ENCODE measurements at regions not wholly inside any gene's neighbourhood (a gene's known extent, or its start where the extent isn't known, plus 50 kb on each side); places are given as distances from the start of the nearest gene placed in this dataset.
A peak's percentile ranks its signal among the peaks of the same experiment; 100 is the strongest.
"Not testable (repeated sequence)": the region's sequence is repeated elsewhere in the genome, so short reads cannot be mapped to it uniquely, and the experiment has no call there.

GRCh38 chr14:101090976-101091375 is 187.5 kb upstream of the RTL1 start:
- H3K27ac ChIP-seq (ENCODE audit: low read depth, low read length): no peak overlapping the region
- H3K4me3 Mint-ChIP-seq (ENCODE audit: unreplicated experiment): no peak overlapping the region
- peak; percentile 17 for FAIRE-seq

GRCh38 chr14:101094916-101095315 is 191.4 kb upstream of the RTL1 start:
- H3K9me3 ChIP-seq (ENCODE audit: insufficient read depth, low read depth, low read length); H3K4me1 ChIP-seq (ENCODE audit: insufficient read depth, low read length); H3K36me3 Mint-ChIP-seq (ENCODE audit: low read depth, unreplicated experiment); H3K4me2 ChIP-seq (ENCODE audit: low read length); H3K9me3 Mint-ChIP-seq (ENCODE audit: unreplicated experiment); H3K27me3 Mint-ChIP-seq (ENCODE audit: low read depth, unreplicated experiment); H4K20me1 ChIP-seq (ENCODE audit: insufficient read depth, low read length); H3K36me3 ChIP-seq (ENCODE audit: insufficient read depth, low read length); FAIRE-seq; H3K4me3 Mint-ChIP-seq (ENCODE audit: unreplicated experiment); H3K27ac ChIP-seq (ENCODE audit: low read depth, low read length); H2AFZ ChIP-seq (ENCODE audit: low read depth, low read length); H3K79me2 ChIP-seq (ENCODE audit: insufficient read depth, low read length); DNase-seq (ENCODE audit: low read depth); H3K9ac ChIP-seq (ENCODE audit: low read length); H3K4me3 ChIP-seq (ENCODE audit: insufficient read depth, low read depth, low read length); H3K27me3 ChIP-seq (ENCODE audit: insufficient read depth, low read length); H3K27ac Mint-ChIP-seq (ENCODE audit: unreplicated experiment): not testable (repeated sequence)
- H3K4me1 Mint-ChIP-seq (ENCODE audit: low read depth, unreplicated experiment): peaks cover 14% of the 10 kb centered on the region

More at GRCh38 chr14:101090976-101091375, 187.5 kb upstream of the RTL1 start:
- Histone ChIP-seq H3K4me3 (ENCODE audit: insufficient read depth, low read depth, low read length) (no peak overlapping the region), H3K27me3 (ENCODE audit: insufficient read depth, low read length) (no peaks in the 10 kb centered on the region), H3K4me1 (ENCODE audit: insufficient read depth, low read length) (no peaks in the 10 kb centered on the region), H4K20me1 (ENCODE audit: insufficient read depth, low read length) (no peaks in the 10 kb centered on the region), H3K9ac (ENCODE audit: low read length) (no peak overlapping the region), H2AFZ (ENCODE audit: low read depth, low read length) (no peak overlapping the region), H3K9me3 (ENCODE audit: insufficient read depth, low read depth, low read length) (no peaks in the 10 kb centered on the region), H3K79me2 (ENCODE audit: insufficient read depth, low read length) (no peaks in the 10 kb centered on the region), H3K4me2 (ENCODE audit: low read length) (peak overlapping the region; percentile 37), H3K36me3 (ENCODE audit: insufficient read depth, low read length) (no peaks in the 10 kb centered on the region)
- Mint-ChIP-seq H3K36me3 (ENCODE audit: low read depth, unreplicated experiment) (no peaks in the 10 kb centered on the region), H3K9me3 (ENCODE audit: unreplicated experiment) (peaks cover 4% of the 10 kb centered on the region), H3K27ac (ENCODE audit: unreplicated experiment) (peak overlapping the region; percentile 38), H3K4me1 (ENCODE audit: low read depth, unreplicated experiment) (peaks cover 6% of the 10 kb centered on the region), H3K27me3 (ENCODE audit: low read depth, unreplicated experiment) (peaks cover 3% of the 10 kb centered on the region)
- TF ChIP-seq EZH2 (IDR thresholded peaks at IDR 0.05; ENCODE audit: insufficient read depth, low read length) (no peak), CTCF (IDR thresholded peaks at IDR 0.05; ENCODE audit: insufficient read depth, low read depth, low read length) (no peak)
- DNase-seq (ENCODE audit: low read depth): no peak

- DNase-seq (ENCODE audit: low read depth) (no peak), FAIRE-seq (no peak)
- Mint-ChIP-seq H3K36me3 (ENCODE audit: low read depth, unreplicated experiment) (no peaks in the 10 kb centered on the region), H3K9me3 (ENCODE audit: unreplicated experiment) (peaks cover 8% of the 10 kb centered on the region), H3K4me3 (ENCODE audit: unreplicated experiment) (no peak overlapping the region), H3K27ac (ENCODE audit: unreplicated experiment) (no peak overlapping the region), H3K4me1 (ENCODE audit: low read depth, unreplicated experiment) (peaks cover 8% of the 10 kb centered on the region), H3K27me3 (ENCODE audit: low read depth, unreplicated experiment) (no peaks in the 10 kb centered on the region)
- Histone ChIP-seq H3K27ac (ENCODE audit: low read depth, low read length) (no peak overlapping the region), H3K36me3 (ENCODE audit: insufficient read depth, low read length) (no peaks in the 10 kb centered on the region), H3K4me2 (ENCODE audit: low read length) (no peak overlapping the region), H3K27me3 (ENCODE audit: insufficient read depth, low read length) (no peaks in the 10 kb centered on the region), H3K9ac (ENCODE audit: low read length) (no peak overlapping the region), H3K9me3 (ENCODE audit: insufficient read depth, low read depth, low read length) (no peaks in the 10 kb centered on the region), H3K4me1 (ENCODE audit: insufficient read depth, low read length) (peaks cover 6% of the 10 kb centered on the region), H4K20me1 (ENCODE audit: insufficient read depth, low read length) (no peaks in the 10 kb centered on the region), H2AFZ (ENCODE audit: low read depth, low read length) (no peak overlapping the region), H3K79me2 (ENCODE audit: insufficient read depth, low read length) (no peaks in the 10 kb centered on the region), H3K4me3 (ENCODE audit: insufficient read depth, low read depth, low read length) (no peak overlapping the region)
- TF ChIP-seq EZH2 (IDR thresholded peaks at IDR 0.05; ENCODE audit: insufficient read depth, low read length) (no peak), CTCF (IDR thresholded peaks at IDR 0.05; ENCODE audit: insufficient read depth, low read depth, low read length) (no peak)
Observed at GRCh38 chr14:101096551-101096950, 193.0 kb upstream of the RTL1 start.

Data from astrocyte (in vitro differentiated cells and primary cell).